ENCODE measurements at regions not wholly inside any gene's neighbourhood (a gene's known extent, or its start where the extent isn't known, plus 50 kb on each side); places are given as distances from the start of the nearest gene placed in this dataset.

DNA sequence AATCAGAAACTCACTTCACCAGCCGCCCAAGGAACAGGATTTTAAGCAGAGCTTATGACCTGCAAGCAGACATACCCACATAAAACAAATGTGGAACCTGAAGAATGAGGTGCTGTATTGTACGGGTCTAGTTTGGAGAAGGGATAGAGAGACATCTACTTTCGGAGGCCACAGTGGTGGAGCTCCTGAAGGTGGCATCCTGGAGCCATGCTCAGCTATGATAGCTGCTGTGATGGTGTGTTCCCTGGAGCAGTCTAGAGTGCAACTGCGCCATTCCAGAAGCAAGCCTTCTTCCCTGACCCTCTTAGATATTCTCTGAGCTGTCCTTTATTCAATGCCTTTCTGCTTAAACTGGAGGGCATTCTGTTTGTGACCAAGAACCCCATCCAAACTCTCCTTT lies 402.6 kb downstream of the FUT8 start:
- intact Hi-C loops (cut with DNase I): no loop called here
- Histone ChIP-seq H3K4me3 (no peak overlapping the region), H3K9me3 (no peaks in the 10 kb centered on the region), H3K36me3 (replicated peaks in 1 of 2; ENCODE audit: insufficient read depth in 1 of 2, low read depth in 2 of 2) (no peaks in the 10 kb centered on the region), H3K27me3 (no peaks in the 10 kb centered on the region), H3K4me1 (no peaks in the 10 kb centered on the region), H3K27ac (no peak overlapping the region)
- 85 to 89% methylated on average over 4 of the region's 4 CpGs for WGBS, 2 donors
- TF ChIP-seq POLR2A (IDR thresholded peaks at IDR 0.05): no peak
- TF ChIP-seq, protein P1, sequence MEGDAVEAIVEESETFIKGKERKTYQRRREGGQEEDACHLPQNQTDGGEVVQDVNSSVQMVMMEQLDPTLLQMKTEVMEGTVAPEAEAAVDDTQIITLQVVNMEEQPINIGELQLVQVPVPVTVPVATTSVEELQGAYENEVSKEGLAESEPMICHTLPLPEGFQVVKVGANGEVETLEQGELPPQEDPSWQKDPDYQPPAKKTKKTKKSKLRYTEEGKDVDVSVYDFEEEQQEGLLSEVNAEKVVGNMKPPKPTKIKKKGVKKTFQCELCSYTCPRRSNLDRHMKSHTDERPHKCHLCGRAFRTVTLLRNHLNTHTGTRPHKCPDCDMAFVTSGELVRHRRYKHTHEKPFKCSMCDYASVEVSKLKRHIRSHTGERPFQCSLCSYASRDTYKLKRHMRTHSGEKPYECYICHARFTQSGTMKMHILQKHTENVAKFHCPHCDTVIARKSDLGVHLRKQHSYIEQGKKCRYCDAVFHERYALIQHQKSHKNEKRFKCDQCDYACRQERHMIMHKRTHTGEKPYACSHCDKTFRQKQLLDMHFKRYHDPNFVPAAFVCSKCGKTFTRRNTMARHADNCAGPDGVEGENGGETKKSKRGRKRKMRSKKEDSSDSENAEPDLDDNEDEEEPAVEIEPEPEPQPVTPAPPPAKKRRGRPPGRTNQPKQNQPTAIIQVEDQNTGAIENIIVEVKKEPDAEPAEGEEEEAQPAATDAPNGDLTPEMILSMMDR (IDR thresholded peaks at IDR 0.05): no peak
- no peak for DNase-seq
- ATAC-seq: no peak

DNA sequence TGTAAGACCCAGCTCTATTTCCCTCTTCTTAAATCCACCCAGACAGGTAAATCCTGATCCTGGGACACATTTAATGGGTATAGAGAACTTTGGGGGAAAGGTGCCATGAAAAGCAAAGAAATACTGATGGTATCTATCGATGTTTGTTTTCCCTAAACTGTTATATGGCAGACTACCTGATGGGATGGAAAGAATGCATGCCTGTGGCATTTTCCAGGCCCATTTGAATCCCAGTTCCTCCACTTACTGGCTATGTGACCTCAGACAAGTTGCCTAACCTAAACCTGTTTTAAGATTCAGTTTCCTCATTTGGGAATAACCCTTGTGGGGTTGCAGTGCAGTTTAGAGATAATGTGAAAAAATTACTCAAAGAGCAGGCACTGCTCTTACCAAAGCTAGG lies 404.5 kb downstream of the FUT8 start:
- WGBS, 2 donors: 81 to 93% methylated on average over 1 of the region's 1 CpG

DNA sequence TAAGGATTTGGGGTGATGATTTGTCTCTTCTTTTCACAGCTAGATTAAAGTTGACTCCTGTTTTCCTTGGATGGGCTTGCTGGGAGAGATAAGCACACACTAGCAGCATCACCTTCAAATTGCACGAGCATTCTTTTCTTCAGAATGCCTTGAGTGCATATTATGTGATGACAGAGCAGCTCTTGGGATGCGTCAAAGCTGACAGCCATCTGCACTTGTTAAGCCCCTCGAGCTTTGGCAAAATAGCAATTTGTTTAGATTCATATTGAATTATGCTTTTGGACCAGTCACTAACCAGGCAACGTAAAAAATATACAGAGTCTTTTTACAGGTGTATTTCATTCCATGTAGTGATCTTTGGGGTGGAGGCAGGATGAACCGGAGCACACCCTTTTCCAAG lies 407.0 kb downstream of the FUT8 start:
- ATAC-seq: no peak
- DNase-seq: no peak
- TF ChIP-seq POLR2A (IDR thresholded peaks at IDR 0.05): no peak
- TF ChIP-seq, protein P1 (IDR thresholded peaks at IDR 0.05): no peak
- H3K36me3 ChIP-seq (replicated peaks in 1 of 2; ENCODE audit: insufficient read depth in 1 of 2, low read depth in 2 of 2): no peaks in the 10 kb centered on the region
- no peaks in the 10 kb centered on the region for H3K4me1 ChIP-seq
- H3K9me3 ChIP-seq: no peaks in the 10 kb centered on the region
- H3K27me3 ChIP-seq: no peaks in the 10 kb centered on the region
- H3K4me3 ChIP-seq: no peak overlapping the region
- H3K27ac ChIP-seq: no peak overlapping the region
- 72 to 76% methylated on average over 5 of the region's 5 CpGs for WGBS, 2 donors
- intact Hi-C loops (cut with DNase I): no loop called here

More for the DNA sequence above, 404.5 kb downstream of the FUT8 start:
- Histone ChIP-seq H3K27me3 (no peaks in the 10 kb centered on the region), H3K36me3 (replicated peaks in 1 of 2; ENCODE audit: insufficient read depth in 1 of 2, low read depth in 2 of 2) (no peaks in the 10 kb centered on the region), H3K4me1 (no peaks in the 10 kb centered on the region), H3K27ac (no peak overlapping the region), H3K9me3 (no peaks in the 10 kb centered on the region), H3K4me3 (no peak overlapping the region)
- intact Hi-C loops (cut with DNase I): no loop called here
- no peak for DNase-seq
- ATAC-seq: no peak
- TF ChIP-seq, protein P1 (IDR thresholded peaks at IDR 0.05): no peak
- no peak for TF ChIP-seq POLR2A (IDR thresholded peaks at IDR 0.05)

DNA sequence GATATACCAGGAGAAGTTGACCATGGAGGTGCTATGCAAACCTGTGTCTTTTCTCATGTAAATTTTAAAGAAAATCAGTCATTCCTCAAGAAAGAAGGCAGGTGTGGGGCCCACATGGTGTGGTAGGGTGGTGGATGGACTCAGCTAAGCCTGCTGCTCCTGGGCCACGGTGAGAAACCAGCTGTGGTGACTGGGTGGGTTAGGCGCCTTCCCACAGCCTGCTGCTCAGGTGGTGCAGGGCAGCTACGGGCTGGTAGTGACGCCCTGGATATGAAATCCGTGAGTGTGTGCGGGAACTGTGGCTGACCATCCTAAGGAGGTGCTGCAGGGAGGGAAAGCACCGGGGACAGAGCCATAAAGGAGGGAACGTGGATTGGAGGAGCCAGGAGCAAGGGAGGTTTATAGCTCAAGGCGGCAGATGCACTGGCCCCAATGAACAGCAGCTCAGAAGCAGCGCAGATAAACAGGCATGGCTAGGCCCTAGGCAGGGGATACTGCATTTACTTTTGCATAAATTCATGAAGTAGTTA lies 408.8 kb downstream of the FUT8 start:
- intact Hi-C loops (cut with DNase I): loop anchor here (10.0 kb wide), 1 partner anchor 396 kb away; no protein-coding TSS in a partner anchor
- Histone ChIP-seq H3K27me3 (no peaks in the 10 kb centered on the region), H3K4me1 (no peaks in the 10 kb centered on the region), H3K9me3 (no peaks in the 10 kb centered on the region), H3K27ac (no peak overlapping the region), H3K36me3 (replicated peaks in 1 of 2; ENCODE audit: insufficient read depth in 1 of 2, low read depth in 2 of 2) (no peaks in the 10 kb centered on the region), H3K4me3 (no peak overlapping the region)
- DNase-seq: no peak
- TF ChIP-seq, protein P1 (IDR thresholded peaks at IDR 0.05): no peak
- TF ChIP-seq POLR2A (IDR thresholded peaks at IDR 0.05): no peak
- WGBS, 2 donors: 83 to 88% methylated on average over 10 of the region's 10 CpGs
- no peak for ATAC-seq

- DNase-seq (peak; percentile 54 to 57 (median 56)), ATAC-seq (peak; percentile 86)
- no peaks in the 10 kb centered on the region for H3K4me1 ChIP-seq
- no peaks in the 10 kb centered on the region for H3K9me3 ChIP-seq
- no peak overlapping the region for H3K4me3 ChIP-seq
- no peaks in the 10 kb centered on the region for H3K27me3 ChIP-seq
- H3K27ac ChIP-seq: no peak overlapping the region
- H3K36me3 ChIP-seq (replicated peaks in 1 of 2; ENCODE audit: insufficient read depth in 1 of 2, low read depth in 2 of 2): no peaks in the 10 kb centered on the region
- intact Hi-C loops (cut with DNase I): loop anchor here (10.0 kb wide), 1 partner anchor 400 kb away; no protein-coding TSS in a partner anchor
- TF ChIP-seq, protein P1 (IDR thresholded peaks at IDR 0.05): peak; percentile 64 to 95 (median 86)
- no peak for TF ChIP-seq POLR2A (IDR thresholded peaks at IDR 0.05)
- WGBS, 2 donors: 16 to 24% methylated on average over 4 of the region's 4 CpGs
Observed at GRCh38 chr14:65824285-65824977, 411.9 kb downstream of the FUT8 start.

Measured in body of pancreas (tissue), 4 donors.